PC-9 (cell line): ENCODE measurements at regions not wholly inside any gene's neighbourhood (a gene's known extent, or its start where the extent isn't known, plus 50 kb on each side); places are given as distances from the start of the nearest gene placed in this dataset.

Experiments used
- BruUV-seq: library from RNA; stranded (reverse); fragments of 400-500 nt; replicated peaks from 2 replicates; lab custom pipeline; 2021; lab: Mats Ljungman, UMichigan
- CTCF ChIA-PET: fragments of 300-600 bp; sonication (Branson Sonifier 250); formaldehyde crosslinking; loops from one replicate; lab custom pipeline; 2022; ENCODE audit warnings: antibody characterized with exemption; lab: Charles Lee
- POLR2A ChIA-PET: fragments of 300-600 bp; sonication (Branson Sonifier 250); formaldehyde crosslinking; loops from one replicate; lab custom pipeline; 2022; ENCODE audit warnings: antibody characterized with exemption; ENCODE audit not compliant: unreplicated experiment; lab: Charles Lee
- DNase-seq, 2 experiments: peaks; one replicate each; pipeline versions ENCODE4 v3.0.0 to v3.0.0-alpha.2; 2015 to 2022; ENCODE audit warnings: mixed read lengths in 1 of 2
- H2AFZ ChIP-seq: fragments of 200-600 bp; sonication (generic); 2 replicates; pipeline ENCODE4 v1.8.1; 2017; ENCODE audit warnings: antibody characterized with exemption
- H3F3A ChIP-seq: fragments of 200-600 bp; sonication (generic); 2 replicates; pipeline ENCODE4 v1.8.1; 2017; ENCODE audit warnings: antibody characterized with exemption, mild to moderate bottlenecking, low read depth; ENCODE audit not compliant: insufficient read depth
- H3K27ac ChIP-seq: fragments of 200-600 bp; sonication (generic); 2 replicates; pipeline ENCODE4 v1.6.1; 2016; ENCODE audit warnings: mixed run types
- H3K27me3 ChIP-seq: fragments of 200-600 bp; sonication (generic); 2 replicates; pipeline ENCODE4 v1.6.1; 2016; ENCODE audit warnings: low read depth, mixed run types; ENCODE audit not compliant: insufficient read depth
- H3K36me3 ChIP-seq: fragments of 200-600 bp; sonication (generic); 2 replicates; pipeline ENCODE4 v1.6.1; 2016; ENCODE audit warnings: low read depth, mixed run types
- H3K4me1 ChIP-seq: fragments of 200-600 bp; sonication (generic); replicated peaks from 2 replicates; pipeline ENCODE4 v1.6.1; 2016; ENCODE audit warnings: mixed run types; ENCODE audit not compliant: insufficient read depth
- H3K4me2 ChIP-seq: fragments of 200-600 bp; sonication (generic); 2 replicates; pipeline ENCODE4 v1.6.1; 2017; ENCODE audit warnings: mixed run types
- H3K4me3 ChIP-seq: fragments of 200-600 bp; sonication (generic); 2 replicates; pipeline ENCODE4 v1.6.1; 2016; ENCODE audit warnings: mixed run types
- H3K79me2 ChIP-seq: fragments of 200-600 bp; sonication (generic); 2 replicates; pipeline ENCODE4 v1.6.1; 2017; ENCODE audit warnings: low read depth, mixed run types
- H3K9me2 ChIP-seq: fragments of 200-600 bp; sonication (generic); 2 replicates; pipeline ENCODE4 v1.8.1; 2017; ENCODE audit warnings: mild to moderate bottlenecking; ENCODE audit not compliant: insufficient read depth
- H3K9me3 ChIP-seq: fragments of 200-600 bp; sonication (generic); 2 replicates; pipeline ENCODE4 v1.8.1; 2016; ENCODE audit warnings: low read depth; ENCODE audit not compliant: insufficient read depth
- H4K20me1 ChIP-seq: fragments of 200-600 bp; sonication (generic); 2 replicates; pipeline ENCODE4 v1.8.1; 2017; ENCODE audit not compliant: insufficient read depth
- CTCF ChIP-seq: fragments of 200-600 bp; sonication (generic); conservative IDR thresholded peaks from 2 replicates; pipeline ENCODE4 v1.6.1; 2017; ENCODE audit warnings: mixed run types, antibody characterized with exemption, mild to moderate bottlenecking, moderate library complexity
- EZH2 ChIP-seq: fragments of 200-600 bp; sonication (generic); IDR thresholded peaks from 2 replicates; pipeline ENCODE4 v1.8.0; 2017; ENCODE audit warnings: antibody characterized with exemption, low read depth
- intact Hi-C: fragments of 100-400 bp; cut with micrococcal nuclease; formaldehyde crosslinking; loops from one replicate; pipeline ENCODE4 v1.10.0; 2022; ENCODE audit not compliant: unreplicated experiment

- H3K79me2 ChIP-seq: no peaks in the 10 kb centered on the region
- H3K9me2 ChIP-seq: no peaks in the 10 kb centered on the region
- no peak overlapping the region for H3K4me2 ChIP-seq
- no peak for TF ChIP-seq CTCF
- TF ChIP-seq EZH2: no peak
- H3F3A ChIP-seq: peaks cover 18% of the 10 kb centered on the region
- ChIA-PET CTCF (no interaction called here), POLR2A (no interaction called here)
- H3K4me1 ChIP-seq: peaks cover 23% of the 10 kb centered on the region
- no peak overlapping the region for H3K4me3 ChIP-seq
- H3K36me3 ChIP-seq: no peaks in the 10 kb centered on the region
- no TSS peak for BruUV-seq
- no peak for DNase-seq
- no peaks in the 10 kb centered on the region for H3K27me3 ChIP-seq
- no peaks in the 10 kb centered on the region for H3K9me3 ChIP-seq
- intact Hi-C loops: no loop called here
- H4K20me1 ChIP-seq: no peaks in the 10 kb centered on the region
- no peak overlapping the region for H2AFZ ChIP-seq
- H3K27ac ChIP-seq: no peak overlapping the region
Measured at GRCh38 chr6:111975466-111975865, 78.4 kb upstream of the CCN6 start.

- Histone ChIP-seq H3K4me3 (no peak overlapping the region), H3K9me3 (no peaks in the 10 kb centered on the region), H3K36me3 (no peaks in the 10 kb centered on the region), H3K27ac (no peak overlapping the region), H4K20me1 (no peaks in the 10 kb centered on the region), H3K4me1 (peaks cover 23% of the 10 kb centered on the region), H3K27me3 (no peaks in the 10 kb centered on the region), H3F3A (peaks cover 18% of the 10 kb centered on the region), H3K4me2 (no peak overlapping the region), H2AFZ (no peak overlapping the region), H3K79me2 (no peaks in the 10 kb centered on the region), H3K9me2 (no peaks in the 10 kb centered on the region)
- intact Hi-C loops: no loop called here
- POLR2A ChIA-PET: no interaction called here
- TF ChIP-seq CTCF: no peak
- no peak for TF ChIP-seq EZH2
- DNase-seq: no peak
- no TSS peak for BruUV-seq
- CTCF ChIA-PET: no interaction called here
Measured at GRCh38 chr6:111976139-111976538, 77.8 kb upstream of the CCN6 start.

GRCh38 chr6:111978532-111979149, 75.3 kb upstream of the CCN6 start:
- H3K27ac ChIP-seq: no peak overlapping the region
- H3K4me3 ChIP-seq: no peak overlapping the region
- H4K20me1 ChIP-seq: no peaks in the 10 kb centered on the region
- no peaks in the 10 kb centered on the region for H3K27me3 ChIP-seq
- no peaks in the 10 kb centered on the region for H3K79me2 ChIP-seq
- H3K36me3 ChIP-seq: no peaks in the 10 kb centered on the region
- no peaks in the 10 kb centered on the region for H3K9me2 ChIP-seq
- CTCF ChIA-PET: no interaction called here
- intact Hi-C loops: no loop called here
- no peaks in the 10 kb centered on the region for H3K9me3 ChIP-seq
- peaks cover 24% of the 10 kb centered on the region for H3K4me1 ChIP-seq
- DNase-seq: no peak
- TF ChIP-seq EZH2 (no peak), CTCF (no peak)
- POLR2A ChIA-PET: no interaction called here
- H3K4me2 ChIP-seq: no peak overlapping the region
- no TSS peak for BruUV-seq
- H3F3A ChIP-seq: peaks cover 19% of the 10 kb centered on the region
- H2AFZ ChIP-seq: no peak overlapping the region
